H1 (cell line): ENCODE measurements at regions not wholly inside any gene's neighbourhood (a gene's known extent, or its start where the extent isn't known, plus 50 kb on each side); places are given as distances from the start of the nearest gene placed in this dataset.

Source experiments
- CEBPB ChIP-seq: IDR thresholded peaks from 2 replicates; pipeline ENCODE4 v1.6.1; 2012; ENCODE audit warnings: low read depth, low read length
- CTCF ChIP-seq, 3 experiments: IDR thresholded peaks; 1 replicate in 2 of 3; 2 replicates in 1 of 3; pipeline versions ENCODE4 v1.5.1 to v1.6.1; 2011; ENCODE audit warnings: low read length in 3 of 3, mild to moderate bottlenecking in 3 of 3, inconsistent platforms in 2 of 3, low read depth in 1 of 3, moderate library complexity in 1 of 3; ENCODE audit not compliant: insufficient read depth in 1 of 3; ENCODE audit errors: control extremely low read depth in 1 of 3
- MAFK ChIP-seq: IDR thresholded peaks from 2 replicates; pipeline ENCODE4 v1.6.1; 2012; ENCODE audit warnings: low read depth, mild to moderate bottlenecking, improper control_type of control experiment, low read length
- USF2 ChIP-seq: IDR thresholded peaks from 2 replicates; pipeline ENCODE4 v1.6.1; 2011; ENCODE audit warnings: low read length, improper control_type of control experiment

GRCh38 chr13:81781471-81781870, 1440.5 kb upstream of the SPRY2 start:
- TF ChIP-seq MAFK, result no peak
- TF ChIP-seq USF2, result no peak
- no peak for TF ChIP-seq CTCF (IDR thresholded peaks at IDR 0.05; ENCODE audit: control extremely low read depth in 1 of 3, insufficient read depth in 1 of 3, low read depth in 1 of 3, low read length in 3 of 3)
- no peak for TF ChIP-seq CEBPB
